Activated naive CD4-positive, alpha-beta T cell treated with Interleukin-2 at 50 U/mL for 16 hours (primary cell): ENCODE measurements at regions not wholly inside any gene's neighbourhood (a gene's known extent, or its start where the extent isn't known, plus 50 kb on each side); places are given as distances from the start of the nearest gene placed in this dataset.
"Not testable (repeated sequence)": the region's sequence is repeated elsewhere in the genome, so short reads cannot be mapped to it uniquely, and the experiment has no call there.

Experiments used
- DNase-seq: peaks from one replicate; pipeline ENCODE4 v3.0.0-alpha.2; 2020

- DNase-seq, result no peak
These were observed 231.7 kb downstream of the ZNF621 start for GRCh38 chr3:40756500-40756899.

- not testable (repeated sequence) for DNase-seq
These were observed 238.0 kb downstream of the ZNF621 start for GRCh38 chr3:40762771-40763170.

GRCh38 chr3:40763807-40764206, 239.0 kb downstream of the ZNF621 start:
- no peak for DNase-seq

GRCh38 chr3:40764747-40765146, 240.0 kb downstream of the ZNF621 start:
- DNase-seq, result no peak

GRCh38 chr3:40765884-40766283, 241.1 kb downstream of the ZNF621 start:
- no peak for DNase-seq

GRCh38 chr3:40766396-40766795, 241.6 kb downstream of the ZNF621 start:
- no peak for DNase-seq

GRCh38 chr3:40768046-40768445, 243.3 kb downstream of the ZNF621 start:
- no peak for DNase-seq

- no peak for DNase-seq
These were observed 243.8 kb downstream of the ZNF621 start for GRCh38 chr3:40768536-40768935.

GRCh38 chr3:40770061-40770460, 245.3 kb downstream of the ZNF621 start:
- no peak for DNase-seq

GRCh38 chr3:40771112-40771511, 246.4 kb downstream of the ZNF621 start:
- DNase-seq, result no peak

GRCh38 chr3:40779039-40779438, 254.3 kb downstream of the ZNF621 start:
- no peak for DNase-seq

- DNase-seq, result no peak
These were observed 255.6 kb downstream of the ZNF621 start for GRCh38 chr3:40780291-40780924.

- DNase-seq, result no peak
These were observed 256.2 kb downstream of the ZNF621 start for GRCh38 chr3:40780925-40781406.

GRCh38 chr3:40782111-40782721, 257.5 kb downstream of the ZNF621 start:
- no peak for DNase-seq

GRCh38 chr3:40790746-40791145, 266.0 kb downstream of the ZNF621 start:
- no peak for DNase-seq

- no peak for DNase-seq
These were observed 269.0 kb downstream of the ZNF621 start for GRCh38 chr3:40793730-40794129.

- no peak for DNase-seq
These were observed 275.6 kb downstream of the ZNF621 start for GRCh38 chr3:40800343-40800742.

- no peak for DNase-seq
These were observed 276.6 kb downstream of the ZNF621 start for GRCh38 chr3:40801284-40801741.

GRCh38 chr3:40803311-40803710, 278.6 kb downstream of the ZNF621 start:
- DNase-seq, result no peak

- no peak for DNase-seq
These were observed 280.7 kb downstream of the ZNF621 start for GRCh38 chr3:40805456-40805855.

GRCh38 chr3:40810813-40811212, 286.1 kb downstream of the ZNF621 start:
- DNase-seq, result no peak

GRCh38 chr3:40817017-40817416, 292.3 kb downstream of the ZNF621 start:
- DNase-seq, result no peak

GRCh38 chr3:40821315-40821714, 296.6 kb downstream of the ZNF621 start:
- DNase-seq, result no peak

- DNase-seq, result no peak
These were observed 302.5 kb downstream of the ZNF621 start for GRCh38 chr3:40827226-40827625.
